Ureter (tissue), 1 donor: ENCODE measurements at regions not wholly inside any gene's neighbourhood (a gene's known extent, or its start where the extent isn't known, plus 50 kb on each side); places are given as distances from the start of the nearest gene placed in this dataset.
"Not testable (repeated sequence)": the region's sequence is repeated elsewhere in the genome, so short reads cannot be mapped to it uniquely, and the experiment has no call there.

Experiments
- DNase-seq: peaks from one replicate; pipeline ENCODE4 v3.0.0-alpha.2; 2020; ENCODE audit warnings: low spot score
- donor health status: DM: yes; HTN: yes; CAD: no.

DNA sequence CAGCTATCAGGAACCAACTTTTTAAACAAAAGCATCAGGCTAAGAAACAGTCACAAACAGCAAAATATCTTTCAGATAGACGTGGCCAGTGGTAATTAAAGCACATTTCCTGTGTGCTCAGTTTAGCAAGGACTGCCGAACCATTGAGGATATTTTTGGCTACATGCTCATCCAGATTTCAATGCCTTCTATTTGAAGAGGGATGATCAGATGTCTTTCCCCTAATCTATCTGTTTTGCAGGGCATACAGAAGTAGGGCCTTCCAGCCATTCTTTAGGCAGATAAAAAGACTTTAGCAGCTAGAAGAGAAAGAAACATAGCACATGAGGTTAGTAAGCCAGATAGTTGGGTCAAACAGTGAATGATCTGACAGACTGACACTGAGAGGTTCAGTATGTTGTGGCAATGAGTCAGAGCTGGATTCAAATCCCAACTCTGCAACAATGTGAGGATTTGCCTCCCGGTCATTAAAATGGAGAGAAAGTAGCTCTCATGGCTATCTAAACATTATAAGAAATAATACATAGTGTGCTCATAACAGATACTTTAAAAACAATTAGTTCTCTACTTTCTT lies 100.0 kb upstream of the PRKG2 start:
- no peak for DNase-seq

DNA sequence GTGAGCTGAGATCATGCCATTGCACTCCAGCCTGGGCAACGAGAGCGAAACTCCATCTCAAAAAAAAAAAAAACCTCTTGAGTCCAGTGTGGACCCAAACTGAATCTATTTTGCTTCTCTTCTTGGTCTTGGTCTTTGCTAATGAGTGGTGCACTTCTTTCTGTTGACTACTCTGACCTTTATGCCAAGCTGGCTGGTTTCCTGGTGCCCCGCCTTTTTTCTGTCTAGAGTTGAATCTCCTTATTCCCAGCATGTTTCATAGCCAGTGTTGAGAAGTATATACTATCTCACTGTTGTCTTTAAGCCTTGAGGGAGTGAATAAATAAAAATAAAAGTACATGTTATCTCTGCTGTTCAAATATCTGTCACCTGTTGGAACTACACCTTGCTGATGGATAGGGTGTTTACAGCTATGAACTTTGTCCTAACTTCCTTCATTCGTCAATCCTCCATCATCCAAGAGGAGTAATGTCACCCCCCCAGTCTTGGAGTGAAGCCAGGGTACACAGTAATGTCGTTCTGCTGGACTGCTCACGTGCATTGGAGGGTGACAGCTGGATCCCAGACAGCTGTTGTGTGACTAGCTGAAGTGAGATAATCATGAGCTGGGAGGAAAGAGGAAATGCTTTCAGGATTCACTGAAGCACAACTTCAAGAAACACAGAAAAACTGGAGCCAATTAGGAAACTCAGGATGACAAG lies 99.3 kb upstream of the PRKG2 start:
- DNase-seq: peak; percentile 62

DNA sequence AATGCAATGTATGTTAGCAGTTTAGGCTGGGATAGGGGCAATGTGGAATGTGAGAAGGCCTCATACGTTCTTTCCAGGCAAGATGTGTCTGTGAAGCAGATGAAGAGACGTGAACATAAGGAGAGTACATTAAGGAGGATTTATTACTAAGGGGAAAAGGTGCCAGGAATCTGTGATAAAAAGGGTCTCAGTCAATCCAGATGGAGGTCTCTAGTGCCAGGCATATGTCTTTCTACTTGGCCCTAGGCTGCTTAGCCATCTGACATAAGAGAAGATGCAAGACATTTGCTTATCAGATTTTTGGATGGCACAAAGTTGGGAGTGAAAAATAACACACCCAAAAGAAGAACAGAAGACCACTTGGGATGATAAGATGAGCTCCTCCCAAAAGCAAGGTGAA lies 93.0 kb upstream of the PRKG2 start:
- no peak for DNase-seq

DNA sequence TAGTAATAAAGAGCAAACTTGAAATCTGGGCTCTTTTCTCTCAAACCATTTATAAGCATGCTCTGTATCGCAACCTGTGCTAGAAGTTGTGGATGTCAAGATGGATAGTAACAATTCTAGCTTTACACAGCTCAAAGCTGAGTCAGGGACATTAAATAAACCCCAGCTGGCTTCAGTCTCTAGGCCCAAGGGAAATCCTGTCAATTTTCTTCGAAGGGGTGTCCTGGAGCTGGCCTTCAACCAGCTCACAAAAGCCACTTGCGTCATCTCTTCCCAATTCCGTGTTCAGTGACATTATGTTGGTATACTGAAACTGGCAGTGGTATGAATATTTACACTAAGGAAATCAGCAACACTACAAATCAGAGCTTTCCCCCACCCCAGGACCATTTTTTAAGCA lies 89.8 kb upstream of the PRKG2 start:
- DNase-seq: no peak

DNA sequence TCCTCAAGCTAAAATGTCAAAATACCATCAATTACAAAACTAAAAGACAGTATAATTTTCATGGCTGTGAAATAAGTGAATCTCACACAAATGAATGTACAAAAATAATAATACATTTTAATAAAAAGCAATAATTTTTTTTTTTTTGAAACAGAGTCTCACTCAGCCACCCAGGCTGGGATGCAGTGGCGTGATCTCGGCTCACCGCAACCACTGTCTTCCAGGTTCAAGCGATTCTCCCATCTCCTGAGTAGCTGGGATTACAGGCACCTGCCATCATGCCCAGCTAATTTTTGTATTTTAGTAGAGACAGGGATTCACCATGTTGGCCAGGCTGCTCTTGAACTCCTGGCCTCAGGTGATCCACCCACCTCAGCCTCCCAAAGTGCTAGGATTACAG lies 85.3 kb upstream of the PRKG2 start:
- DNase-seq: not testable (repeated sequence)

DNA sequence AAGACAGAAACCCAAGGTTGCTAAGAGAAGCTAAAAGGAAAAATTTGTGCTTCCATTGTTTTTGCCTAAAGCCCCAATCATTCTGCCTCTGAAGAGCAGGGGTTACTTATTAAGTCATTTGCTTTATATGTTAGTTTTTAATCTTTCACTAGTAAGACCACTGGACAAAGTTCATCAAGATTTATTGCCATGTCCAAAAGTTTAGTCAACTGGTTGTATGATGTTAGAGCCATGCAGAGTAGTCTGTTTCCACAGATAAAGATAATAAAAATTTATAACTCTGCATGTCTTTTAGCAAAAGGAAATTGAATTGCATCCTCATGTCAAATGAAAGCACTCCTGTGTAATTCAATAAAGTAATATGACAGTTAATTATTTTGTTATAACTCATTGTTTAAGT lies 75.8 kb upstream of the PRKG2 start:
- DNase-seq: no peak

DNA sequence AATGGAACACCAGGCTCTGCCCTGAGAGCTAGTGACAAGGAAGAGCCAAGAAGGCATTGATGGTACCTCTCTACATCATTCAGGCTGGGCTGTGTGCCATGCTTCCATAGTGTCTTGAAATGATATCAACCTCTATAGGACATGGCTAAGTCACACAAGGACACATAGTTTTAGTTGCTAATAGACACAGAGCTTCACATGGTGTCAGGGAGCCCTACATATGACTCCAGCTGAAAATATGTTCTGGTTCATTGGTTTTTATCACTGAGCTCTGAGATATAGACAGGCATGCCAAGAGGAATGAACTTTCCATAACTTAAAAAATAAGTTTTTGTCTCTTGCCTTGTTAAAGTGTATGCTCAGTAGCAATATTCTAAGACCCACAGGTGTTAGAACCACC lies 72.1 kb upstream of the PRKG2 start:
- no peak for DNase-seq

DNA sequence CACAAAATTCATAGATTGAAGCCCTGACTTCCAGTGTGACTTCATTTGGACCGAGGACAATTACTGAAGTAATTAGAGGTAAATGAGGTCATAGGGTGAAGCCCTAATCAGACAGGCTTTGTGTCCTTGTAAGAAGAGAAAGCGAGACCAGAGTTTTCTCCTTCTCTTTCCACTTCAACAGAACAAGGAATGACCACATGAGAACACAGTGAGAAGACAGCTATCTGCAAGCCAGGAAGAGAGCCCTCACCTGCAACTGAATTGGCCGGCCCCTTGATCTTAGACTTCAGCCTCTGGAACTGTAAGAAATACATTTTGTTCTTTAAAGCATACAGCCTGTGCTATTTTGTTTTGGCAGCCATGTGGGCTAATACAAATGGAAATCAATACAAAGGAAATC lies 67.1 kb upstream of the PRKG2 start:
- no peak for DNase-seq

DNA sequence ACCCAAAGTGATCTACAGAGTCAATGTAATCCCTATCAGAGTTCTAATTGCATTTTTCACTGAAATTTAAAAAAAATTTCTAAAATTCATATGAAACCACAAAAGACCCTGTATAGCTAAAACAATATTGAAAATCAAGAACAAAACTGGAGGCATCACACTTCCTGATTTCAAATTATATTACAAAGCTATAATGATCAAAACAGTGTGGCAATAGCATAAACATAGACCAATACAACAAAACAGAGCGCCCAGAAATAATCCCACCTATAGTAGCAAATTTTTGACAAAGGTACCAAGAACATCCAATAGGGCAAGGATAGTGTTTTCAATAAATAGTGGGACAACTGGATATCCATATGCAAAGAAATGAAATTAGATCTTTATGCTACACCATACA lies 59.4 kb upstream of the PRKG2 start:
- no peak for DNase-seq

DNA sequence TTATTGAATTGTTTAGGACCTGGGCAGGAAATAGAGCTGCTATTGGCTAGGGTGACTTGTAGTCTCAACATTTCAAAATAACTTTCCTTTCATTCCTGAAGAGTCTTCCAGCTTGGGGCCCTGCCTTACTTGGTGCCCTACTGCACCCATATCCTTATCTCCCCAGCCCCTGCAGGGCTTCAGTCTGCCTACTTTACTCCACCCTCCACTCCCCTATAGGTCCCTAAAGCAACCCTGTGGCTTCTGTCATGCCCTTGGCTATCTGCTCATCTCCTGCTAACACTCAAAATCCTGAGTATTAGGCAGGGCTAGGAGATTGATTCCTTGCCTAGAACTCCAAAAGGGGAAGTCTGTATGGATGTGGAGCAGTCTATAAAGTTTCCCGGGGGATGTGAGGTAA lies 57.6 kb upstream of the PRKG2 start:
- no peak for DNase-seq
